Stimulated activated CD8-positive, alpha-beta memory T cell treated with anti-CD3 and anti-CD28 coated beads, Interleukin-12 subunit alpha, Interleukin-12 subunit beta, amount 100 ng/mL, for 24 hours (primary cell): ENCODE measurements at regions not wholly inside any gene's neighbourhood (a gene's known extent, or its start where the extent isn't known, plus 50 kb on each side); places are given as distances from the start of the nearest gene placed in this dataset.

ENCODE experiments used
- DNase-seq: peaks from one replicate; pipeline ENCODE4 v3.0.0-alpha.2; 2020; ENCODE audit errors: extremely low read depth

GRCh38 chr6:14274546-14275492 is 157.2 kb downstream of the CD83 start:
- DNase-seq = no peak

GRCh38 chr6:14275493-14275851 is 157.9 kb downstream of the CD83 start:
- no peak for DNase-seq

- no peak for DNase-seq
Observed at GRCh38 chr6:14276071-14276470, 158.5 kb downstream of the CD83 start.

- DNase-seq = no peak
Observed at GRCh38 chr6:14276667-14277404, 159.3 kb downstream of the CD83 start.

- DNase-seq = no peak
Observed at GRCh38 chr6:14277405-14277930, 159.9 kb downstream of the CD83 start.

- DNase-seq = no peak
Observed at GRCh38 chr6:14278006-14278405, 160.4 kb downstream of the CD83 start.

- no peak for DNase-seq
Observed at GRCh38 chr6:14278446-14278845, 160.9 kb downstream of the CD83 start.

- DNase-seq = no peak
Observed at GRCh38 chr6:14280006-14280510, 162.5 kb downstream of the CD83 start.

GRCh38 chr6:14280766-14281293 is 163.3 kb downstream of the CD83 start:
- DNase-seq = no peak

GRCh38 chr6:14281811-14282660 is 164.5 kb downstream of the CD83 start:
- DNase-seq = no peak

- no peak for DNase-seq
Observed at GRCh38 chr6:14282854-14283505, 165.4 kb downstream of the CD83 start.

GRCh38 chr6:14283600-14284235 is 166.1 kb downstream of the CD83 start:
- DNase-seq = no peak

- DNase-seq = no peak
Observed at GRCh38 chr6:14284969-14285590, 167.5 kb downstream of the CD83 start.

- no peak for DNase-seq
Observed at GRCh38 chr6:14286144-14286543, 168.6 kb downstream of the CD83 start.

GRCh38 chr6:14286634-14287428 is 169.3 kb downstream of the CD83 start:
- no peak for DNase-seq

- DNase-seq = no peak
Observed at GRCh38 chr6:14287707-14288106, 170.1 kb downstream of the CD83 start.

- DNase-seq = no peak
Observed at GRCh38 chr6:14288910-14289309, 171.3 kb downstream of the CD83 start.

- no peak for DNase-seq
Observed at GRCh38 chr6:14290041-14290771, 172.6 kb downstream of the CD83 start.
